ENCODE measurements at regions not wholly inside any gene's neighbourhood (a gene's known extent, or its start where the extent isn't known, plus 50 kb on each side); places are given as distances from the start of the nearest gene placed in this dataset.

DNA sequence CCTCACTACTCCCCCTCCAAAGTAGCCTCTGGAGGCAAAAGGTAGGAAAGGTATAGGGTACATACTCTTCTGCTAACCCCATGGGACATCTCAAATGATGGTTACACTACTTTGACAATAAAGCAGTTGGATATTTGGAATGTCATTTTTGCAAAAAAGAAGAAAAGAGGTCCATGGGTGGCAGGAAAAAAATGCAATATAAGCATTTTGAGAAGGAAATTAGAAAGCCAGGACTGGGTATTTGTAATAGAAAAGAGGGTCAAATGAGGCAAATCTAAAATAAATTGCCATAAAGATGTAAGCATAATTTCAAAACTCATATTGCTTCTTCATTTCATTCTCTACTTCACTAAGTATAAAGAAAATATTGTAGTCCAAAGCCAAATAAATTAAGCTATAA lies 280.2 kb downstream of the NOL4 start:
- Histone ChIP-seq H3K4me3 (no peak overlapping the region), H3K27me3 (no peaks in the 10 kb centered on the region), H3K9me3 (no peaks in the 10 kb centered on the region), H3K36me3 (no peaks in the 10 kb centered on the region), H3K27ac (no peak overlapping the region), H3K4me1 (no peaks in the 10 kb centered on the region)
- ATAC-seq (ENCODE audit: low FRiP score in 2 of 2) (no peak), DNase-seq (no peak)
- TF ChIP-seq, protein P1, sequence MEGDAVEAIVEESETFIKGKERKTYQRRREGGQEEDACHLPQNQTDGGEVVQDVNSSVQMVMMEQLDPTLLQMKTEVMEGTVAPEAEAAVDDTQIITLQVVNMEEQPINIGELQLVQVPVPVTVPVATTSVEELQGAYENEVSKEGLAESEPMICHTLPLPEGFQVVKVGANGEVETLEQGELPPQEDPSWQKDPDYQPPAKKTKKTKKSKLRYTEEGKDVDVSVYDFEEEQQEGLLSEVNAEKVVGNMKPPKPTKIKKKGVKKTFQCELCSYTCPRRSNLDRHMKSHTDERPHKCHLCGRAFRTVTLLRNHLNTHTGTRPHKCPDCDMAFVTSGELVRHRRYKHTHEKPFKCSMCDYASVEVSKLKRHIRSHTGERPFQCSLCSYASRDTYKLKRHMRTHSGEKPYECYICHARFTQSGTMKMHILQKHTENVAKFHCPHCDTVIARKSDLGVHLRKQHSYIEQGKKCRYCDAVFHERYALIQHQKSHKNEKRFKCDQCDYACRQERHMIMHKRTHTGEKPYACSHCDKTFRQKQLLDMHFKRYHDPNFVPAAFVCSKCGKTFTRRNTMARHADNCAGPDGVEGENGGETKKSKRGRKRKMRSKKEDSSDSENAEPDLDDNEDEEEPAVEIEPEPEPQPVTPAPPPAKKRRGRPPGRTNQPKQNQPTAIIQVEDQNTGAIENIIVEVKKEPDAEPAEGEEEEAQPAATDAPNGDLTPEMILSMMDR (IDR thresholded peaks at IDR 0.05), result no peak
- no peak for TF ChIP-seq POLR2AphosphoS5 (IDR thresholded peaks at IDR 0.05)
- TF ChIP-seq EP300 (IDR thresholded peaks at IDR 0.05), result no peak
- TF ChIP-seq POLR2A (IDR thresholded peaks at IDR 0.05), result no peak

DNA sequence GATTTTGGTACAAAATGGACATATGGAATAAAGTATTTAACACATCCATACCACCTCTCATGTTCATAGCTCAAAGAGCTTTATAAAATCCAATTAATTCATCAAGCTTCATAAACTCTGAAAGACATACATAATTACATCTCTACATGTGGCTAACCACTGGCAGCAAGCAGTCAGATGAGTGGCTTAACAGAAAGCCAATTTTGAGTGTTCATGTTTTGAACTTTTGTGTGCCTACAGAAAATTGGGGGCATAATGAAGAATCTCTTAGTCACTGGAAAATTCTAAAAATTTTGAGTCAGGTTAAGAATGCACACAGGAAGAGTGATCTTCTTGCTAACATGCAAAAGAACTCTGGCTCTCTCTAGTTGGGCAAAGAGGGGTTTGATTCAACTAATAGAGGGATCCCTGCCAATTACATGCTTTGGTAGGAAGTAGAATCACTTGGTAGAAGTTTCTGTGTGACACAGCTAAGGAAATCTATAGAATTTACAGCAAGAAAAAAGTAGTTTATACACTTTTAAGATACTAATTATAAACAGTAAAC lies 287.4 kb downstream of the NOL4 start:
- TF ChIP-seq, protein P1 (IDR thresholded peaks at IDR 0.05), result no peak
- TF ChIP-seq POLR2A (IDR thresholded peaks at IDR 0.05), result no peak
- no peak for TF ChIP-seq EP300 (IDR thresholded peaks at IDR 0.05)
- DNase-seq (no peak), ATAC-seq (ENCODE audit: low FRiP score in 2 of 2) (no peak)
- H3K27ac ChIP-seq, result no peak overlapping the region
- H3K9me3 ChIP-seq, result no peaks in the 10 kb centered on the region
- H3K4me3 ChIP-seq, result no peak overlapping the region
- no peaks in the 10 kb centered on the region for H3K27me3 ChIP-seq
- no peaks in the 10 kb centered on the region for H3K4me1 ChIP-seq
- no peaks in the 10 kb centered on the region for H3K36me3 ChIP-seq

DNA sequence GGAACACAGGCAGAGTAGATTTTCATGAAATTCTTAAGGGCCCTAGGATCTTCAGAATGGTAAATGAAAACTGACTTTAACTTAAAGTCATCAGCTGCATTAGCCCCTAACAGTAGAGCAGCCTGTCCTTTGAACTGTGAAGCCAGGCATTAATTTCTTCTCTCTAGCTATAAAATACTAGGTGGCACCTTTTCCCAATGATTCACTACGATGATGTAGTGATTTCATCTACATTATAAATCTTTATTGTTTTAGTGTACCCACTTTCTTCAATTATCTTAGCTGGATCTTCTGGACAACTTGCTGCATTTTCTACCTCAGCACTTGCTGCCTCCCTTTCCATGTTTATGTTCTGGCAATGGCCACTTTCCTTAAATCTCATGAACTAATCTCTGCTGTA lies 290.5 kb downstream of the NOL4 start:
- 83 to 84% methylated on average over 1 of the region's 1 CpG for WGBS, 2 donors

DNA sequence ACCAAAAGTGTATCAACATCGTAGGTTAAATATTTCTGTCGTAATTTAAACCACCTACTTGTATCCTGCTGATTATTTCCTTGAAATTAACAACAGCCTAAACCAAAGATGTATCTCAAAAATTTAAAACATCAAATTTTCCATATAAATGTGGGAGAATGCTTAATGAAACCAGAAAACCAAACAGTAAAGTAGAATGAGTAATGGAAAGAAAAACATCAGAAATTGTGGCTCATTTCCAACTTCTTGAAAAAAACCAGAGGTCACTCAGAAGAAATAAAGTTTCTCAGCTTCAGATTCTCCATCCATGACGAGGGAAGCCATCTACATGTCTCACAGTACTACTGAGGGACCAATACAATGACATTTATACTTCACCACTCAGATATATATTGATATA lies 296.5 kb downstream of the NOL4 start:
- Histone ChIP-seq H3K9me3 (no peaks in the 10 kb centered on the region), H3K27ac (no peak overlapping the region), H3K27me3 (no peaks in the 10 kb centered on the region), H3K4me1 (no peaks in the 10 kb centered on the region), H3K4me3 (no peak overlapping the region), H3K36me3 (no peaks in the 10 kb centered on the region)
- ATAC-seq (ENCODE audit: low FRiP score in 2 of 2) (no peak), DNase-seq (no peak)
- 66 to 71% methylated on average over 3 of the region's 3 CpGs for WGBS, 2 donors
- TF ChIP-seq, protein P1 (IDR thresholded peaks at IDR 0.05), result no peak
- TF ChIP-seq POLR2AphosphoS5 (IDR thresholded peaks at IDR 0.05) (no peak), POLR2A (IDR thresholded peaks at IDR 0.05) (no peak), EP300 (IDR thresholded peaks at IDR 0.05) (no peak)

More for the DNA sequence above, 290.5 kb downstream of the NOL4 start:
- Histone ChIP-seq H3K4me1 (no peaks in the 10 kb centered on the region), H3K9me3 (no peaks in the 10 kb centered on the region), H3K27ac (no peak overlapping the region), H3K27me3 (no peaks in the 10 kb centered on the region), H3K4me3 (no peak overlapping the region), H3K36me3 (no peaks in the 10 kb centered on the region)
- ATAC-seq (ENCODE audit: low FRiP score in 2 of 2), result no peak
- TF ChIP-seq, protein P1 (IDR thresholded peaks at IDR 0.05), result no peak
- no peak for TF ChIP-seq POLR2A (IDR thresholded peaks at IDR 0.05)
- TF ChIP-seq POLR2AphosphoS5 (IDR thresholded peaks at IDR 0.05), result no peak
- TF ChIP-seq EP300 (IDR thresholded peaks at IDR 0.05), result no peak
- no peak for DNase-seq

DNA sequence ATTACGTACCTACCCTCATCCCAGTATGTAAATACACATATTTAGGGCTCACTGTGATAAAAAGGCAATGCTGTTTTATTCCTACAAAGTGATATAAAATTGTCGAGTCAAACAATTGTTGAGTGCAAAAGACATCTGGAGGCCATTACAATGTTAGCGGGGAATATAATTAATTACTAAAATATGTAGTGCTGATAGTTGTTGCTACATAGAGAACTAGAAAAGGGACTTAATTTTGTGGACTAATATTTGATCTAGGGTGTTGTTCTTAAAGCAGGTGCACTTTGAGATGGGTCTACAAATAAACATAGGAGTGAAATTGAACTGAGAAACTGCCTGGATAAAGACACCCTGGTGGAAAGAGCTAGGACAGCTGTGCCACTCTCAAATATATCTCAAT lies 300.1 kb downstream of the NOL4 start:
- Histone ChIP-seq H3K4me1 (no peaks in the 10 kb centered on the region), H3K9me3 (no peaks in the 10 kb centered on the region), H3K27me3 (no peaks in the 10 kb centered on the region), H3K27ac (no peak overlapping the region), H3K4me3 (no peak overlapping the region), H3K36me3 (no peaks in the 10 kb centered on the region)
- TF ChIP-seq EP300 (IDR thresholded peaks at IDR 0.05) (no peak), POLR2AphosphoS5 (IDR thresholded peaks at IDR 0.05) (no peak), POLR2A (IDR thresholded peaks at IDR 0.05) (no peak)
- TF ChIP-seq, protein P1 (IDR thresholded peaks at IDR 0.05), result no peak
- WGBS, 2 donors, result 80 to 83% methylated on average over 3 of the region's 3 CpGs
- DNase-seq (no peak), ATAC-seq (ENCODE audit: low FRiP score in 2 of 2) (no peak)

All from upper lobe of left lung (tissue), 6 donors.